Keratinocyte (primary cell): ENCODE measurements at regions not wholly inside any gene's neighbourhood (a gene's known extent, or its start where the extent isn't known, plus 50 kb on each side); places are given as distances from the start of the nearest gene placed in this dataset.

ENCODE experiments used
- DNase-seq: peaks from one replicate; pipeline ENCODE4 v3.0.0-alpha.2; 2011; ENCODE audit warnings: low read depth, missing footprints, low spot score
- FAIRE-seq: peaks from 2 replicates; lab custom pipeline; 2011; peaks lifted over from hg19 to GRCh38; lab: Jason Lieb, UNC
- H2AFZ ChIP-seq: 2 replicates; pipeline ENCODE4 v1.6.0; 2012; ENCODE audit warnings: low read length, control low read depth, inconsistent platforms; ENCODE audit not compliant: control insufficient read depth
- H3K27ac ChIP-seq: 2 replicates; pipeline ENCODE4 v1.5.1; 2011; ENCODE audit warnings: low read length; ENCODE audit not compliant: control insufficient read depth, insufficient read depth
- H3K27me3 ChIP-seq: 3 replicates; pipeline ENCODE4 v1.6.0; 2011; ENCODE audit warnings: low read length; ENCODE audit not compliant: control insufficient read depth, insufficient read depth; ENCODE audit errors: extremely low read depth
- H3K36me3 ChIP-seq, 2 experiments: 2 replicates in 1 of 2; 3 replicates in 1 of 2; pipeline ENCODE4 v1.5.1; 2011; ENCODE audit warnings: low read length in 2 of 2, mild to moderate bottlenecking in 1 of 2; ENCODE audit not compliant: control insufficient read depth in 2 of 2, insufficient read depth in 2 of 2; ENCODE audit errors: extremely low read depth in 1 of 2
- H3K4me1 ChIP-seq: 3 replicates; pipeline ENCODE4 v1.5.1; 2011; ENCODE audit warnings: low read length; ENCODE audit not compliant: control insufficient read depth, insufficient read depth; ENCODE audit errors: extremely low read depth
- H3K4me2 ChIP-seq: 3 replicates; pipeline ENCODE4 v1.6.0; 2011; ENCODE audit warnings: low read depth, low read length; ENCODE audit not compliant: control insufficient read depth, insufficient read depth; ENCODE audit errors: extremely low read depth
- H3K4me3 ChIP-seq, 3 experiments: fragments of 200-600 bp in 1 of 3; sonication (generic) in 1 of 3; 2 replicates in 2 of 3; 3 replicates in 1 of 3; pipeline ENCODE4 v1.5.1; 2011 to 2016; ENCODE audit warnings: low read length in 3 of 3, mild to moderate bottlenecking in 3 of 3, control low read depth in 2 of 3, inconsistent platforms in 1 of 3, low read depth in 1 of 3, mixed read lengths in 1 of 3, mixed run types in 1 of 3, moderate library complexity in 1 of 3; ENCODE audit not compliant: control insufficient read depth in 2 of 3, insufficient read depth in 2 of 3; ENCODE audit errors: extremely low read depth in 1 of 3
- H3K79me2 ChIP-seq: 2 replicates; pipeline ENCODE4 v1.6.0; 2012; ENCODE audit warnings: low read length; ENCODE audit not compliant: control insufficient read depth, insufficient read depth
- H3K9ac ChIP-seq: 3 replicates; pipeline ENCODE4 v1.6.0; 2011; ENCODE audit warnings: low read length; ENCODE audit not compliant: control insufficient read depth, insufficient read depth; ENCODE audit errors: extremely low read depth
- H3K9me1 ChIP-seq: 3 replicates; pipeline ENCODE4 v1.6.0; 2011; ENCODE audit warnings: low read length; ENCODE audit not compliant: control insufficient read depth, insufficient read depth; ENCODE audit errors: extremely low read depth
- H3K9me3 ChIP-seq: 2 replicates; pipeline ENCODE4 v1.5.1; 2012; ENCODE audit warnings: low read depth, low read length; ENCODE audit not compliant: control insufficient read depth
- H4K20me1 ChIP-seq: 3 replicates; pipeline ENCODE4 v1.6.0; 2011; ENCODE audit warnings: low read length; ENCODE audit not compliant: control insufficient read depth, insufficient read depth; ENCODE audit errors: extremely low read depth
- EZH2 ChIP-seq: IDR thresholded peaks from one replicate; pipeline ENCODE4 v1.6.1; 2012; ENCODE audit warnings: inconsistent platforms, mild to moderate bottlenecking, low read length, moderate library complexity
- dilution Hi-C: fragments of 300-500 bp; cut with MboI; formaldehyde crosslinking; loops from one replicate; pipeline ENCODE4 v1.7.0; 2020; ENCODE audit warnings: low sequenced_read_pairs; ENCODE audit not compliant: extremely low pct_ligation_motif_present
- TF ChIP-seq, protein P1 (sequence below), 3 experiments: IDR thresholded peaks in 1 of 3; conservative IDR thresholded peaks in 1 of 3; optimal IDR thresholded peaks in 1 of 3; 2 replicates in 2 of 3; 3 replicates in 1 of 3; pipeline versions ENCODE3 to v1.5.1; 2011; ENCODE audit warnings: low read length in 3 of 3, mild to moderate bottlenecking in 3 of 3, moderate library complexity in 2 of 3, control low read depth in 1 of 3, inconsistent platforms in 1 of 3; ENCODE audit not compliant: insufficient read depth in 2 of 3; ENCODE audit errors: extremely low read depth in 1 of 3

DNA sequence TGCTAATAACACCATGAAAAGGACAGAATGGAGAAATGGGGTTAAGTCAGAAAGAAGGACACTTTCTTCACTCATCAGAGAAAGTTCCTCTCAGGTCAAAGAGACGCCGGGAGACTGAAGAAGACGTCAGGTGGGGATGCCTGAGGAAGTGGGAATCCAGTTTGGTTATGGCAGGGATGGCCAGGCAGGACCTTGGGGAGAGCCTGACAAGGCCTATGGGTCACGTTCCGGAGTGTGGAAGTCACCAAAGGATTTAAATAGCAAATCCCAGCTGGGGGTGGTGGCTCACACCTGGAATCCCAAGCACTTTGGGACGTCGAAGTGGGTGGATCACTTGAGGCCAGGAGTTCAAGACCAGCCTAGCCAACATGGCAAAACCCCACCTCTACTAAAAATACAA is 432.7 kb upstream of the SMIM21 start:
- no peak overlapping the region for H2AFZ ChIP-seq
- dilution Hi-C loops: no loop called here

GRCh38 chr18:75859533-75859932 is 432.0 kb upstream of the SMIM21 start:
- dilution Hi-C loops: no loop called here
- DNase-seq (no peak), FAIRE-seq (no peak)
- no peak overlapping the region for H3K4me3 ChIP-seq
- no peak overlapping the region for H3K9ac ChIP-seq
- H3K9me3 ChIP-seq: peaks cover 4% of the 10 kb centered on the region
- no peaks in the 10 kb centered on the region for H3K36me3 ChIP-seq
- TF ChIP-seq, protein P1, sequence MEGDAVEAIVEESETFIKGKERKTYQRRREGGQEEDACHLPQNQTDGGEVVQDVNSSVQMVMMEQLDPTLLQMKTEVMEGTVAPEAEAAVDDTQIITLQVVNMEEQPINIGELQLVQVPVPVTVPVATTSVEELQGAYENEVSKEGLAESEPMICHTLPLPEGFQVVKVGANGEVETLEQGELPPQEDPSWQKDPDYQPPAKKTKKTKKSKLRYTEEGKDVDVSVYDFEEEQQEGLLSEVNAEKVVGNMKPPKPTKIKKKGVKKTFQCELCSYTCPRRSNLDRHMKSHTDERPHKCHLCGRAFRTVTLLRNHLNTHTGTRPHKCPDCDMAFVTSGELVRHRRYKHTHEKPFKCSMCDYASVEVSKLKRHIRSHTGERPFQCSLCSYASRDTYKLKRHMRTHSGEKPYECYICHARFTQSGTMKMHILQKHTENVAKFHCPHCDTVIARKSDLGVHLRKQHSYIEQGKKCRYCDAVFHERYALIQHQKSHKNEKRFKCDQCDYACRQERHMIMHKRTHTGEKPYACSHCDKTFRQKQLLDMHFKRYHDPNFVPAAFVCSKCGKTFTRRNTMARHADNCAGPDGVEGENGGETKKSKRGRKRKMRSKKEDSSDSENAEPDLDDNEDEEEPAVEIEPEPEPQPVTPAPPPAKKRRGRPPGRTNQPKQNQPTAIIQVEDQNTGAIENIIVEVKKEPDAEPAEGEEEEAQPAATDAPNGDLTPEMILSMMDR (optimal IDR thresholded peaks at IDR 0.05 in 1 of 3, IDR thresholded peaks at IDR 0.05 in 1 of 3, conservative IDR thresholded peaks at IDR 0.05 in 1 of 3; ENCODE audit: extremely low read depth in 1 of 3, insufficient read depth in 2 of 3, low read length in 3 of 3): no peak
- no peak for TF ChIP-seq EZH2
- no peak overlapping the region for H2AFZ ChIP-seq
- H3K27me3 ChIP-seq: no peaks in the 10 kb centered on the region
- H3K4me2 ChIP-seq: no peak overlapping the region
- no peaks in the 10 kb centered on the region for H4K20me1 ChIP-seq
- no peaks in the 10 kb centered on the region for H3K4me1 ChIP-seq
- H3K27ac ChIP-seq: no peak overlapping the region
- H3K9me1 ChIP-seq: no peaks in the 10 kb centered on the region
- H3K79me2 ChIP-seq: no peaks in the 10 kb centered on the region

More for the DNA sequence above, 432.7 kb upstream of the SMIM21 start:
- Histone ChIP-seq H3K79me2 (no peaks in the 10 kb centered on the region), H4K20me1 (no peaks in the 10 kb centered on the region), H3K36me3 (no peaks in the 10 kb centered on the region), H3K4me2 (no peak overlapping the region), H3K4me3 (no peak overlapping the region), H3K27ac (no peak overlapping the region), H3K9me1 (no peaks in the 10 kb centered on the region), H3K9ac (no peak overlapping the region), H3K9me3 (peaks cover 9% of the 10 kb centered on the region), H3K4me1 (no peaks in the 10 kb centered on the region), H3K27me3 (no peaks in the 10 kb centered on the region)
- no peak for TF ChIP-seq EZH2
- TF ChIP-seq, protein P1 (optimal IDR thresholded peaks at IDR 0.05 in 1 of 3, IDR thresholded peaks at IDR 0.05 in 1 of 3, conservative IDR thresholded peaks at IDR 0.05 in 1 of 3; ENCODE audit: extremely low read depth in 1 of 3, insufficient read depth in 2 of 3, low read length in 3 of 3): no peak
- DNase-seq (no peak), FAIRE-seq (no peak)
